HCT116 (cell line): ENCODE measurements at regions not wholly inside any gene's neighbourhood (a gene's known extent, or its start where the extent isn't known, plus 50 kb on each side); places are given as distances from the start of the nearest gene placed in this dataset.

Experiments
- ATAC-seq: fragments of 200-7000 bp; cut with Tn5 transposase; 2 replicates; pipeline ENCODE4 v1.9.1; 2020; ENCODE audit warnings: mild to moderate bottlenecking, moderate library complexity
- BruUV-seq: library from RNA; stranded (reverse); fragments of 400-500 nt; replicated peaks from 2 replicates; lab custom pipeline; 2021; lab: Mats Ljungman, UMichigan
- CTCF ChIA-PET: fragments of 300-600 bp; sonication (Branson Sonifier 250); formaldehyde crosslinking; loops from one replicate; lab custom pipeline; 2021; ENCODE audit warnings: antibody characterized with exemption; lab: Charles Lee
- POLR2A ChIA-PET: fragments of 300-600, 350-600 bp; sonication (Branson Sonifier 250); formaldehyde crosslinking; loops from one replicate; lab custom pipeline; 2021; ENCODE audit warnings: antibody characterized with exemption; lab: Charles Lee
- RAD21 ChIA-PET, 2 experiments: fragments of 300-600 bp; sonication (Branson Sonifier 250); formaldehyde crosslinking; loops; one replicate each; lab custom pipeline; 2023; ENCODE audit warnings: low total read pairs in 2 of 2; ENCODE audit not compliant: uncharacterized antibody in 2 of 2, unreplicated experiment in 2 of 2, low non-redundant PET in 1 of 2; lab: Charles Lee
- DNase-seq: peaks from one replicate; pipeline ENCODE4 v3.0.0-alpha.2; 2010; ENCODE audit warnings: low read depth, low spot score
- H2AFZ ChIP-seq: fragments of 200-600 bp; shearing (Covaris generic), sonication (generic); 2 replicates; pipeline ENCODE4 v1.6.1; 2017; ENCODE audit warnings: low read depth, mixed run types, mixed read lengths, antibody characterized with exemption, low read length; ENCODE audit not compliant: poor library complexity, severe bottlenecking
- H3K27ac ChIP-seq: 2 replicates; pipeline ENCODE4 v1.5.1; 2012; ENCODE audit warnings: low read depth, low read length
- H3K27me3 ChIP-seq: fragments of 200-600 bp; sonication (generic); 2 replicates; pipeline ENCODE4 v1.6.1; 2016; ENCODE audit warnings: mixed run types, low read length, mixed read lengths; ENCODE audit not compliant: insufficient read depth
- H3K36me3 ChIP-seq, 2 experiments: fragments of 200-500 bp in 1 of 2; fragments of 200-600 bp in 1 of 2; sonication (Bioruptor generic) in 1 of 2; sonication (generic) in 1 of 2; 2 replicates each; pipeline versions ENCODE4 v1.5.1 to v1.6.1; 2014 to 2016; ENCODE audit warnings: low read length in 2 of 2, inconsistent platforms in 1 of 2, mixed read lengths in 1 of 2, mixed run types in 1 of 2; ENCODE audit not compliant: insufficient read depth in 2 of 2, control insufficient read depth in 1 of 2
- H3K4me1 ChIP-seq, 2 experiments: fragments of 200-600 bp in 1 of 2; sonication (generic) in 1 of 2; 2 replicates each; pipeline versions ENCODE4 v1.5.1 to v1.6.1; 2012 to 2017; ENCODE audit warnings: low read length in 2 of 2, inconsistent platforms in 1 of 2, mild to moderate bottlenecking in 1 of 2, mixed read lengths in 1 of 2, mixed run types in 1 of 2, moderate library complexity in 1 of 2; ENCODE audit not compliant: insufficient read depth in 2 of 2, control insufficient read depth in 1 of 2
- H3K4me2 ChIP-seq: fragments of 200-600 bp; sonication (generic); 2 replicates; pipeline ENCODE4 v1.6.1; 2017; ENCODE audit warnings: mixed run types, low read length, mixed read lengths
- H3K4me3 ChIP-seq, 2 experiments: fragments of 200-600 bp in 1 of 2; sonication (generic) in 1 of 2; replicated peaks in 1 of 2; 2 replicates each; pipeline ENCODE4 v1.5.1; 2011 to 2016; ENCODE audit warnings: low read length in 2 of 2, control low read depth in 1 of 2, low read depth in 1 of 2, mild to moderate bottlenecking in 1 of 2, mixed read lengths in 1 of 2, mixed run types in 1 of 2
- H3K79me2 ChIP-seq: fragments of 200-600 bp; sonication (generic); 2 replicates; pipeline ENCODE4 v1.6.1; 2017; ENCODE audit warnings: mild to moderate bottlenecking, mixed run types, low read length, moderate library complexity, mixed read lengths; ENCODE audit not compliant: insufficient read depth
- H3K9ac ChIP-seq: fragments of 200-600 bp; sonication (generic); 2 replicates; pipeline ENCODE4 v1.6.1; 2016; ENCODE audit warnings: low read length, mixed read lengths
- H3K9me2 ChIP-seq: fragments of 200-600 bp; sonication (generic), shearing (Covaris generic); 2 replicates; pipeline ENCODE4 v1.6.1; 2017; ENCODE audit warnings: mixed run types, mild to moderate bottlenecking, moderate library complexity; ENCODE audit not compliant: insufficient read depth
- H3K9me3 ChIP-seq, 2 experiments: fragments of 200-500 bp in 1 of 2; fragments of 200-600 bp in 1 of 2; sonication (Bioruptor generic) in 1 of 2; sonication (generic) in 1 of 2; 2 replicates each; pipeline ENCODE4 v1.6.1; 2014 to 2017; ENCODE audit warnings: low read length in 2 of 2, mixed read lengths in 2 of 2, inconsistent platforms in 1 of 2, low read depth in 1 of 2, mild to moderate bottlenecking in 1 of 2, mixed run types in 1 of 2, moderate library complexity in 1 of 2; ENCODE audit not compliant: control insufficient read depth in 1 of 2, insufficient read depth in 1 of 2
- H4K20me1 ChIP-seq: fragments of 200-600 bp; sonication (generic), shearing (Covaris generic); 2 replicates; pipeline ENCODE4 v1.6.1; 2017; ENCODE audit warnings: mixed run types, mild to moderate bottlenecking, moderate library complexity; ENCODE audit not compliant: insufficient read depth
- CTCF ChIP-seq, 3 experiments: fragments of 200-600 bp in 1 of 3; sonication (generic) in 1 of 3; IDR thresholded peaks in 2 of 3; conservative IDR thresholded peaks in 1 of 3; 2 replicates each; pipeline ENCODE4 v1.5.1; 2012 to 2017; ENCODE audit warnings: low read depth in 2 of 3, low read length in 2 of 3, antibody characterized with exemption in 1 of 3, borderline replicate concordance in 1 of 3, control low read depth in 1 of 3, mild to moderate bottlenecking in 1 of 3, mixed read lengths in 1 of 3, mixed run types in 1 of 3, moderate library complexity in 1 of 3; ENCODE audit not compliant: insufficient read depth in 1 of 3
- EZH2 ChIP-seq: fragments of 200-600 bp; sonication (generic); IDR thresholded peaks from 2 replicates; pipeline ENCODE4 v1.6.1; 2017; ENCODE audit warnings: antibody characterized with exemption, mixed run types
- POLR2A ChIP-seq: IDR thresholded peaks from 2 replicates; pipeline ENCODE4 v1.7.0; 2011; ENCODE audit warnings: borderline replicate concordance; ENCODE audit not compliant: insufficient read depth, insufficient read length; ENCODE audit errors: extremely low read depth
- RAD21 ChIP-seq: IDR thresholded peaks from 2 replicates; pipeline ENCODE4 v1.6.1; 2012; ENCODE audit warnings: low read depth, mild to moderate bottlenecking
- SIN3A ChIP-seq: IDR thresholded peaks from 2 replicates; pipeline ENCODE4 v1.6.1; 2012; ENCODE audit warnings: low read depth
- SP1 ChIP-seq: IDR thresholded peaks from 2 replicates; pipeline ENCODE4 v1.6.1; 2012; ENCODE audit warnings: low read depth
- YY1 ChIP-seq: IDR thresholded peaks from 2 replicates; pipeline ENCODE4 v1.6.1; 2011; ENCODE audit warnings: low read length, low read depth, moderate library complexity, mild to moderate bottlenecking; ENCODE audit not compliant: insufficient replicate concordance; ENCODE audit errors: extremely low read depth
- ZBTB33 ChIP-seq: IDR thresholded peaks from 2 replicates; pipeline ENCODE4 v1.6.1; 2011; ENCODE audit warnings: mild to moderate bottlenecking, low read length, moderate library complexity; ENCODE audit not compliant: insufficient replicate concordance; ENCODE audit errors: extremely low read depth
- intact Hi-C: fragments of 100-400 bp; cut with micrococcal nuclease; formaldehyde crosslinking; loops from 2 replicates; pipeline ENCODE4 v1.10.0; 2022

- ATAC-seq (no peak), DNase-seq (no peak)
- no peak overlapping the region for H3K4me3 ChIP-seq
- H3K4me1 ChIP-seq = no peaks in the 10 kb centered on the region
- ChIA-PET RAD21 (no interaction called here), POLR2A (no interaction called here), CTCF (no interaction called here)
- H3K79me2 ChIP-seq = no peaks in the 10 kb centered on the region
- no peak overlapping the region for H3K4me2 ChIP-seq
- no peaks in the 10 kb centered on the region for H3K27me3 ChIP-seq
- H3K9me2 ChIP-seq = no peaks in the 10 kb centered on the region
- no peak overlapping the region for H3K27ac ChIP-seq
- no peak overlapping the region for H2AFZ ChIP-seq
- no peaks in the 10 kb centered on the region for H3K9me3 ChIP-seq
- TF ChIP-seq POLR2A = no peak
- TF ChIP-seq CTCF (IDR thresholded peaks at IDR 0.05 in 2 of 3, conservative IDR thresholded peaks at IDR 0.05 in 1 of 3; ENCODE audit: borderline replicate concordance in 1 of 3, insufficient read depth in 1 of 3, low read depth in 2 of 3, low read length in 2 of 3) = no peak
- no peak for TF ChIP-seq ZBTB33
- TF ChIP-seq SP1 = no peak
- no peak for TF ChIP-seq EZH2
- no peak for TF ChIP-seq RAD21
- TF ChIP-seq SIN3A = no peak
- no peak for TF ChIP-seq YY1
- H4K20me1 ChIP-seq = no peaks in the 10 kb centered on the region
- intact Hi-C loops = no loop called here
- no peak overlapping the region for H3K9ac ChIP-seq
- H3K36me3 ChIP-seq = no peaks in the 10 kb centered on the region
- no TSS peak for BruUV-seq
These were observed 77.4 kb upstream of the THBS1 start for GRCh38 chr15:39503526-39503925.
